ENCODE measurements at regions not wholly inside any gene's neighbourhood (a gene's known extent, or its start where the extent isn't known, plus 50 kb on each side); places are given as distances from the start of the nearest gene placed in this dataset.
A peak's percentile ranks its signal among the peaks of the same experiment; 100 is the strongest.
"Not testable (repeated sequence)": the region's sequence is repeated elsewhere in the genome, so short reads cannot be mapped to it uniquely, and the experiment has no call there.

DNA sequence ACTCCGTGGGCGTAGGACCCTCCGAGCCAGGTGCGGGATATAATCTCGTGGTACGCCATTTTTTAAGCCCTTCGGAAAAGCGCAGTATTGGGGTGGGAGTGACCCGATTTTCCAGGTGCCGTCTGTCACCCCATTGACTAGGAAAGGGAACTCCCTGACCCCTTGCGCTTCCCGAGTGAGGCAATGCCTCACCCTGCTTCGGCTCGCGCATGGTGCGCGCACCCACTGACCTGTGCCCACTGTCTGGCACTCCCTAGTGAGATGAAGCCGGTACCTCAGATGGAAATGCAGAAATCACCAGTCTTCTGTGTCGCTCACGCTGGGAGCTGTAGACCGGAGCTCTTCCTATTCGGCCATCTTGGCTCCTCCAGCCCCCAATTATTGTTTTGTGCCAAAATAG, 459.7 kb upstream of the UBE2E2 start:
- Mint-ChIP-seq H3K9me3 (peaks cover 0 to 30% (median 9%) of the 10 kb centered on the region in 6 donors), H3K4me3 (peak overlapping the region in 1 of 5 donors; percentile 54)
- not testable (repeated sequence) for H3K27me3 Mint-ChIP-seq (ENCODE audit: low read depth in 3 of 3); H3K4me1 Mint-ChIP-seq; H3K36me3 Mint-ChIP-seq; DNase-seq; H3K27ac Mint-ChIP-seq

DNA sequence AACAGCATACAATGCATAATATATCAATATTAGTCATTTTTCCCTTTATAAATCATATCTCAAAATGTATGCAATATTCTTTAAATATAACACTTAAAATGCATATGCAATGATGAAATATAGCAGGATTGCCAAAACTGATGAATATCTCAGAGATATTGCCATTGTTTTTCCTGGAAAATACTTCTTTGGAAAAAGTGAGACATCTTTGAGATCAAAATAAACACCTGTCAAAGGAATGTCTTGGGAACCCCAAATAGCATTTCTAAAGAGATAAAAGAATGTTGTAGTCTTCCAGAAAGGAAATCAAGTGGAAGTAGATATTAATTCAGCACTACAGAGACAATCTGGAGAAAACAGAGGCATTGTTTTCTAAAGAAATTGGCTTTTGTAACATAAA, 457.8 kb upstream of the UBE2E2 start:
- H3K27ac Mint-ChIP-seq = no peak overlapping the region
- no peaks in the 10 kb centered on the region for H3K27me3 Mint-ChIP-seq (ENCODE audit: low read depth in 3 of 3)
- no peaks in the 10 kb centered on the region for H3K36me3 Mint-ChIP-seq
- no peak overlapping the region for H3K4me3 Mint-ChIP-seq
- H3K9me3 Mint-ChIP-seq = peaks cover 2 to 46% (median 15%) of the 10 kb centered on the region in 6 donors
- DNase-seq = no peak
- H3K4me1 Mint-ChIP-seq = no peaks in the 10 kb centered on the region

DNA sequence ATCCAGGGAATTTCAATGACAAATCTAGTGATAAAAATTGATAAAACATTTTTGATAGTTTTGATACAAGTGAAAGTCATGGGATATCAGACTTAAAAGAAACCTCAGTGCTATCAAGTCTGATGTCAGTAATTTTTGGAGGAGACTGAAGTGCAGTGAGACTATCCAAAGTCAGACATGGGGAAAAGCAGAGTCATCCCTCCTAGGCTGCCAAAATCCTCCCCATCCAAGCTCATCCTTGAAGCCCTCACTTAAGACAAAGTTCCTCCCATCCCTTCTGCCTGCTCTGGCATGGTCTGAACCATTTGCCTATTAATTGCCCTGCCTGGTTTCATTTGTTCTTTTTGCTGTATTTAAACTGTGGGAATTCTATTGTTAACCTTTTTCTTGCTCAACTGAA, 456.9 kb upstream of the UBE2E2 start:
- H3K4me3 Mint-ChIP-seq = no peak overlapping the region
- no peak for DNase-seq
- H3K36me3 Mint-ChIP-seq = no peaks in the 10 kb centered on the region
- H3K9me3 Mint-ChIP-seq = peaks cover 2 to 55% (median 17%) of the 10 kb centered on the region in 6 donors
- H3K4me1 Mint-ChIP-seq = no peaks in the 10 kb centered on the region
- no peak overlapping the region for H3K27ac Mint-ChIP-seq
- no peaks in the 10 kb centered on the region for H3K27me3 Mint-ChIP-seq (ENCODE audit: low read depth in 3 of 3)

DNA sequence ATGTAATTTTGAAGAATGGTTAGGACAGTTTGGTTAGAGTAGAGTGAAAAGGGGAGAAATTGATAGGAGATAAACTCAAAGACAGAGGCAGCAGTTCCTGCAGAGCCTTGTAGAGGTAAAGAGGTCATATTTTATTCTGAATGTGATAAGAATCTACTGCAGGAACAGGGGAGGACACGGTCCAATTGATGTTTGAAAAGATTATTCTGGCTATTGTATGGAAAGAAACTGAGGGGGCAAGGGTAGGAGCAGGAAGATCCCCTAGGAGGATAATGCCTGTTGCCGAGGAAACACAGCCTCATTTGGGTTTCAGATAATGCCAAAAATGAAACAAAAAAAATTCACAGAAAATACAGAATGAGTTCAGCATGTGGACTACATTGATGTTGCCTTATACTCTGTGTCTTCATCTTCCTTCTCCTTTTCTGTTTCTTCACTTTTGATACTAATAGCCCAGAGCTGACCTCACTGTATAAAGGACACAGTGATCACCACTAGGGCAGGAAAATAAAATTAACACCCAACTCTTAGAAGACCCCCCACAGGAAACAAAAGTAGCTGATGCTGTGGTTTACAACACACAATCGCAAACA, 454.6 kb upstream of the UBE2E2 start:
- no peak for DNase-seq
- Mint-ChIP-seq H3K4me1 (no peaks in the 10 kb centered on the region), H3K9me3 (peaks cover 2 to 63% (median 15%) of the 10 kb centered on the region in 6 donors), H3K36me3 (no peaks in the 10 kb centered on the region), H3K4me3 (no peak overlapping the region), H3K27ac (no peak overlapping the region), H3K27me3 (ENCODE audit: low read depth in 3 of 3) (no peaks in the 10 kb centered on the region)

DNA sequence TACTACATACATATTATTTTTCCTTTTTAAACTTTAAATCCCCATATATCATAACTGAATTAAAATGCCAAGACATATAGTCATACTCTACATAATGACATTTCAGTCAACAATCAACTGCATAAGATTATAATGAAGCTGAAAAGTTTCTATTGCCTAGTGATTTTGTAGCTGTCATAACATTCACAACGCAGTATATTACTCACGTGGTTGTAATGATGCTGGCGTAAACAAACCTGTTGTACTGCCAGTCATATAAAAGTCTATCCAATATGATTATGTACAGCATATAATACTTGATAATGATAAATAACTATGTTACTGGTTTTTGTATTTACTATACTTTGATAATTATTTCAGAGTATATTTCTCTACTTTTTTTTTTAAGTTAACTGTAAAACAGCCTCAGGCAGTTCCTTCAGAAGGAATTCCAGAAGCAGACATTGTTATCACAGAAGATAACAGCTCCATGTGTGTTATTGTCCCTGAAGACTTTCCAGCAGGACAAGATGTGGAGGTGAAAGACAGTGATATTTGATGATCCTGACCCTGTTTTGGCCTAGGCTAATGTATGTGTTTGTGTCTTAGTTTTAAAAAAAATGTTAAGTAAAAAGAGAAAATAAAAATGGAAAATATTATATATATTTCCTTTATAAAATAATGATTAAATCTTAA, 443.4 kb upstream of the UBE2E2 start:
- Mint-ChIP-seq H3K4me1 (no peaks in the 10 kb centered on the region), H3K36me3 (peaks cover 0 to 4% (median 0%) of the 10 kb centered on the region in 3 donors), H3K27me3 (ENCODE audit: low read depth in 3 of 3) (peaks cover 0 to 1% (median 0%) of the 10 kb centered on the region in 3 donors), H3K27ac (no peak overlapping the region), H3K9me3 (peaks cover 0 to 16% (median 6%) of the 10 kb centered on the region in 6 donors), H3K4me3 (no peak overlapping the region)
- no peak for DNase-seq

DNA sequence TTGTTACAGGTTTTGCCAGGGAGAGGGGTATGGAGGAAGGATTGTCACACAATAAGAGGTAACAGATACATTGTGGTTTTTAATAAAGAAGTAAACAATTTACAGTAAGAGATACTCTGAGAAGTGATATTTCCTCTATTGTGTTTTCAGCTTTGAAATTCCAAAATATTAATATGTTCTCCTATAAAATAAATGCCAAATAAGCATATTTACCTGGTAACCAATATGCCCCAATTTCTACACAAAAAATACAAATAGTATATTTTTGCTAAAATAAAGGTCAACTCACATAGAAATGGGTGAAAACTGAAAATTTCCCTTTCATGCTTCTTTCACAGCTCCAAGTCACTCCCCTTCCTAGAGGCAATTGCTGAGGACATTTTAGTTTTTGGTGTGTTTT, 437.4 kb upstream of the UBE2E2 start:
- no peaks in the 10 kb centered on the region for H3K4me1 Mint-ChIP-seq
- no peak overlapping the region for H3K27ac Mint-ChIP-seq
- H3K4me3 Mint-ChIP-seq = no peak overlapping the region
- H3K36me3 Mint-ChIP-seq = peaks cover 0 to 4% (median 0%) of the 10 kb centered on the region in 3 donors
- DNase-seq = no peak
- peaks cover 4 to 38% (median 9%) of the 10 kb centered on the region in 6 donors for H3K9me3 Mint-ChIP-seq
- H3K27me3 Mint-ChIP-seq (ENCODE audit: low read depth in 3 of 3) = no peaks in the 10 kb centered on the region

DNA sequence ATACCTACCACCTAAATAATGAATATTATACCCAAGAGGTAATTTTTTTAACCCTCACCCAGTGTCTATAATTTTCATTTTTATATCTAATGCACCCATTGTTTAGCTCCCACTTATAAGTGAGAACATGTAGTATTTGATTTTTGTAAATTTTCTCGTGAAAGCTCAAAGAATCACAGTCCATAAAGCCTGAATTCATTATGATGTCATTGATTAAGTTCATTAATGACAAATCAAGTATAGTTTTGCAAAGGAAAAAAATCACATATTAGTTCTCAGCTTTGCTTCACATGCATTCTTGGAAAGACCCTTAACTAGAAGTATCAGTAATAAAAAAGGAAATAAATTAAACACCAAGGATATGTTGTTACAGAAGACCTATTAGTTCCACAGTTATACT, 425.3 kb upstream of the UBE2E2 start:
- Mint-ChIP-seq H3K36me3 (no peaks in the 10 kb centered on the region), H3K27me3 (ENCODE audit: low read depth in 3 of 3) (no peaks in the 10 kb centered on the region), H3K27ac (no peak overlapping the region), H3K4me1 (no peaks in the 10 kb centered on the region), H3K4me3 (no peak overlapping the region), H3K9me3 (peaks cover 2 to 35% (median 7%) of the 10 kb centered on the region in 6 donors)
- DNase-seq = no peak

DNA sequence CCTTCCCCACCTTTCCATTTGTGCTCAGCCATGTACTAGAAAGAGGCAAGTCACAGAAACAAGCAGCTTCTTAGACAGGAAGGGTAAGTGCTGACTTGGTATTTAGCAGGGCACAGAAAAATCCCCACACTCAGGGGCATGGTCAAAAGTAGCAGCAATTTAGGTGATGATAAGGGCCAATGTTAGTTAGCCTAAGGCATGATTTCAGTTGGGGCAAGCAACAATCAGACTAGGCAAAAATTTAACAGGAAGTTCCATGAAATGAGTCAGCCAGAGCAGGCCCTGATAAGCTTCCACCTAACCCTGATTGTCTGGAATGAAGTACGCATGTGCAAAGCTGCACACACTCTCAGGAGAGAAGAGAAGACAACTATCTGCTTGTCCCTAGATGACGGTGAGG, 423.4 kb upstream of the UBE2E2 start:
- Mint-ChIP-seq H3K4me1 (no peaks in the 10 kb centered on the region), H3K27ac (no peak overlapping the region), H3K27me3 (ENCODE audit: low read depth in 3 of 3) (peaks cover 0 to 4% (median 0%) of the 10 kb centered on the region in 3 donors), H3K9me3 (peaks cover 12 to 42% (median 19%) of the 10 kb centered on the region in 6 donors), H3K4me3 (no peak overlapping the region), H3K36me3 (peaks cover 0 to 4% (median 0%) of the 10 kb centered on the region in 3 donors)
- no peak for DNase-seq

DNA sequence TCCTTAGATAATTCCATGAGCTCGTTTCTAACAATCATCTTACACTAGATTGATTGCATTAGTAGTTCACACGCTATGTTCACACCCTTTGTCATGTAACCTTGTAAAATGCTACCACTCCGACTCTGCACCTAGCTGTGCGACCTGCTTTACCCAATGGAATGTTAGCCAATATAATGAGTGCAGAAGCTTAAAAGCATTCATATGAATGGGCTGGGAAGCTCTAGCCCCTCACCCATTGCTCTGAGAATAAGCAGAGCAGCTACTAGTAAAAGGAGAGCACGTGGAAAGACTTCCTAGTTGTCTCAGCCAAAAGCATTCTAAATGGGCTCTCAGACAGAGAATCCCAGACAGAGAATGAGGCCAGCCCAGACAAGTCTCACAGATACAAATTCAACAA, 410.6 kb upstream of the UBE2E2 start:
- Mint-ChIP-seq H3K4me1 (no peaks in the 10 kb centered on the region), H3K4me3 (no peak overlapping the region)

DNA sequence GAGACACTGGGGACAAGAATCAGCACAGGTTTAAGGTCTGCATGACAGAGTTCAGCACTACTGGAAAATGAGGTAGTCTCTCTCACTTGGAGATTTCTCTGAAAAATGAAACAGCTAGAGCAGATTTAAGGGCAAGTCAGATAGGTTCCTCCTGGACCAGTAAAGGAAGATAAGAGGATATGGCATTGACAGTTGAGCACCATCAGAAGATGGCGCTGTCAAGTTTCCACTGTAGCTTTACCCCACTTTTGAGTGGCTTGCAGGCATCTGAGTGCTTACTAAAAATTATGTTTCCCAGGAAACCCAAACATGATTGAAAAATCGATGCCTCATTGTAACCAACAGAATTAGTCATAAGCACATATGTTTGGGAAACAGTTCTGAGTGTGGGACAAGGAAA, 407.2 kb upstream of the UBE2E2 start:
- no peak for DNase-seq
- no peak overlapping the region for H3K27ac Mint-ChIP-seq
- H3K4me3 Mint-ChIP-seq = no peak overlapping the region
- H3K36me3 Mint-ChIP-seq = no peaks in the 10 kb centered on the region
- peaks cover 2 to 12% (median 4%) of the 10 kb centered on the region in 6 donors for H3K9me3 Mint-ChIP-seq
- no peaks in the 10 kb centered on the region for H3K27me3 Mint-ChIP-seq (ENCODE audit: low read depth in 3 of 3)
- no peaks in the 10 kb centered on the region for H3K4me1 Mint-ChIP-seq

More for the DNA sequence above, 410.6 kb upstream of the UBE2E2 start:
- DNase-seq = no peak
- Mint-ChIP-seq H3K9me3 (peaks cover 0 to 12% (median 6%) of the 10 kb centered on the region in 6 donors), H3K27ac (no peak overlapping the region), H3K36me3 (no peaks in the 10 kb centered on the region), H3K27me3 (ENCODE audit: low read depth in 3 of 3) (peaks cover 0 to 2% (median 0%) of the 10 kb centered on the region in 3 donors)

DNA sequence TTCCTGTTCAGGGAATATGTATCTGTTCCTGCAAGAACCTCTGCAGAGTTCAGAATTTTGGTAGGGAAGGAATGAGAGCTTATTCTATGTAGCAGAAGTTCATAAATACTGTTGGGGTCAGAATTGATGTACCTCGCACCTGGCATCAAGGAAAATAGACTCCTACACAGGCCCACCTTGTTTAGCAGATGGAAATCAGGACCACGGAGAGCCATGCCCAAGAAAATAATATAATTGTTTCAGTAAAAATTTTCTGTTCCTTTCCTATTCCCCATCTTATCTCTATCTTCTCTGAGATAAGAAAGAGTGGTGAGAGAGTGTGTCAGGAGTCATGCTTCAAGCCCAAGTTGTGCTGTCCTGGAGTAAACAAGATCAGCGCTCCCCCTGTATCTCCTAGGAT, 404.7 kb upstream of the UBE2E2 start:
- DNase-seq = no peak
- Mint-ChIP-seq H3K9me3 (peaks cover 0 to 11% (median 5%) of the 10 kb centered on the region in 6 donors), H3K36me3 (no peaks in the 10 kb centered on the region), H3K27me3 (ENCODE audit: low read depth in 3 of 3) (no peaks in the 10 kb centered on the region), H3K4me1 (no peaks in the 10 kb centered on the region), H3K27ac (no peak overlapping the region), H3K4me3 (no peak overlapping the region)

DNA sequence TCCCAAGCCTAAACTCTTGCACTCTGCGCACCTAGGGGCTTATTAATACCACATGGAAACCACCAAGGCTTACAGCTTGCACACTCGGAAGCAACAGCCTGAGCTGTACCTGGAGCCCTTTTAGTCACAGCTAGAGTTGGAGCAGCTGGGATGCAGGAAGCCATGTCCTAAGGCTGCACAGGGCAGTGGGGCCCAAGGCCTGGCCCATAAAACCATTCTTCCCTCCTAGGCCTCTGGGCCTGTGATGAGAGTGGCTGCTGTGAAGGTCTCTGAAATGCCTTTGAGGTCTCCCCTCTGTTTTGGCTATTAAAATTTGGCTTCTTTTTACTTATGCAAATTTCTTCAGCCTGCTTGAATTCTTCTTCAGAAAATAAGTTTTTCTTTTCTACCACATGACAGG, 383.9 kb upstream of the UBE2E2 start:
- Mint-ChIP-seq H3K36me3 (peaks cover 0 to 4% (median 0%) of the 10 kb centered on the region in 3 donors), H3K27me3 (ENCODE audit: low read depth in 3 of 3) (peaks cover 0 to 2% (median 0%) of the 10 kb centered on the region in 3 donors), H3K9me3 (peaks cover 2 to 34% (median 9%) of the 10 kb centered on the region in 6 donors), H3K4me1 (no peaks in the 10 kb centered on the region), H3K27ac (no peak overlapping the region), H3K4me3 (no peak overlapping the region)
- DNase-seq = no peak

DNA sequence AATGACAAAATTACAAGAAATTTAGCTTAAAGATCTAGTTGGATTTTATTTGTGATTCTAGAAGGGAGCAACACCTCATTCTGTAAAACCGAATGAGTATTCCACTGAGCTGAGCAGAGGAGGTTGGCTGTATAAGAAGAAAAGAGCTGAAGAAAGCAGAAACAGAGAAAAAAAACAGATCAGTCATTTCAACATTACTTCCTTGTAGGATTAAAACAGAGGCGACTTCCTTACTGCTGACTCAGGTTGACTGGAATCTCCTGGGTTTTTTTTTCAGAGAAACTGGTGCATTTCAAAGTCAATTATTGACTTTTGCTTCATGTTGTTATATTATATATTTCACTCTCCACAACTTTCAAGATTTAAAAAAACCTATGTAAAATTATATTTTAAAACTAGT, 368.1 kb upstream of the UBE2E2 start:
- no peak overlapping the region for H3K4me3 Mint-ChIP-seq
- DNase-seq = no peak
- no peaks in the 10 kb centered on the region for H3K4me1 Mint-ChIP-seq
- no peak overlapping the region for H3K27ac Mint-ChIP-seq
- H3K36me3 Mint-ChIP-seq = no peaks in the 10 kb centered on the region
- H3K9me3 Mint-ChIP-seq = peaks cover 2 to 19% (median 11%) of the 10 kb centered on the region in 6 donors
- H3K27me3 Mint-ChIP-seq (ENCODE audit: low read depth in 3 of 3) = peaks cover 0 to 2% (median 0%) of the 10 kb centered on the region in 3 donors

DNA sequence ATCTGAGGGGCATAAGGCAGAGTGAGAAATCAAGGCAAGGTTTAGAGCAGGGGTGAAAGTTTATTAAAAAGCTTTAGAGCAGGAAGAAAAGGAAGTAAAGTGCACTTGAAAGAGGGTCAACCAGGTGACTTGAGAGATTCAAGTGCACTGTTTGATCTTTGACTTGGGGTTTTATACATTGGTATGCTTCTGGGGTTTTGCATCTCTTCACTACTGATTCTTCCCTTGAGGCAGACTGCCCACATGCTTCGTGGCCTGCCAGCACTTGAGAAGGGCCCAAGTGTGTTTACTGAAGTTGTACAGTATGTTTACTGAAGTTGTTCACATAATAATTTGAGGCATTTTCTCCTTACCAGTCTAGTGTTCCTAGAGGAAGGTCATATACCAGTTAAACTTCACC, 367.0 kb upstream of the UBE2E2 start:
- no peaks in the 10 kb centered on the region for H3K36me3 Mint-ChIP-seq
- H3K27me3 Mint-ChIP-seq (ENCODE audit: low read depth in 3 of 3) = peaks cover 0 to 3% (median 3%) of the 10 kb centered on the region in 3 donors
- H3K4me1 Mint-ChIP-seq = no peaks in the 10 kb centered on the region
- no peak overlapping the region for H3K4me3 Mint-ChIP-seq
- H3K27ac Mint-ChIP-seq = no peak overlapping the region
- no peak for DNase-seq
- peaks cover 2 to 24% (median 11%) of the 10 kb centered on the region in 6 donors for H3K9me3 Mint-ChIP-seq

Measured in immature natural killer cell (primary cell).